HepG2 (cell line): ENCODE measurements at regions not wholly inside any gene's neighbourhood (a gene's known extent, or its start where the extent isn't known, plus 50 kb on each side); places are given as distances from the start of the nearest gene placed in this dataset.

ENCODE experiments used
- ATAC-seq: fragments of 200-7000 bp; cut with Tn5 transposase; 3 replicates; pipeline ENCODE4 v1.9.1; 2020; ENCODE audit warnings: mild to moderate bottlenecking, moderate library complexity
- BruUV-seq: library from RNA; stranded (reverse); fragments of 400-500 nt; replicated peaks from 2 replicates; lab custom pipeline; 2021; lab: Mats Ljungman, UMichigan
- CTCF ChIA-PET: fragments of 300-600 bp; formaldehyde crosslinking; extraction: SDS; loops from one replicate; lab custom pipeline; 2021; ENCODE audit warnings: low total read pairs, inconsistent platforms, low intra/inter-chr PET ratio; lab: Yijun Ruan, JAX
- POLR2A ChIA-PET: fragments of 350-600 bp; sonication (Branson Sonifier 250); formaldehyde crosslinking; loops from one replicate; lab custom pipeline; 2020; ENCODE audit warnings: antibody characterized with exemption, inconsistent platforms; lab: Yijun Ruan, JAX
- DNase-seq: peaks from one replicate; pipeline ENCODE4 v3.0.0-alpha.2; 2015; ENCODE audit warnings: low spot score
- FAIRE-seq: peaks from 3 replicates; lab custom pipeline; 2011; peaks lifted over from hg19 to GRCh38; lab: Jason Lieb, UNC
- H2AFZ ChIP-seq: one replicate; pipeline ENCODE4 v1.6.1; 2011; ENCODE audit warnings: low read length, inconsistent platforms
- H3K27ac ChIP-seq: fragments of 300-600 bp; 3 replicates; pipeline ENCODE4 v1.8.0; 2011; ENCODE audit warnings: mixed run types, mild to moderate bottlenecking, mixed read lengths, low read length, inconsistent platforms; ENCODE audit not compliant: insufficient read depth; ENCODE audit errors: extremely low read length
- H3K27me3 ChIP-seq, 2 experiments: fragments of 200-600 bp in 1 of 2; 2 replicates in 1 of 2; 3 replicates in 1 of 2; pipeline versions ENCODE4 v1.6.0 to v1.8.0; 2011; ENCODE audit warnings: low read length in 2 of 2, mild to moderate bottlenecking in 2 of 2, moderate library complexity in 2 of 2, inconsistent platforms in 1 of 2; ENCODE audit not compliant: insufficient read depth in 2 of 2, control insufficient read depth in 1 of 2
- H3K36me3 ChIP-seq, 2 experiments: fragments of 200-600 bp in 1 of 2; replicated peaks in 1 of 2; 2 replicates in 1 of 2; 3 replicates in 1 of 2; pipeline versions ENCODE4 v1.5.1 to v1.8.0; 2011; ENCODE audit warnings: low read length in 2 of 2, inconsistent platforms in 1 of 2; ENCODE audit not compliant: insufficient read depth in 2 of 2, control insufficient read depth in 1 of 2
- H3K4me1 ChIP-seq: 2 replicates; pipeline ENCODE4 v1.5.1; 2012; ENCODE audit warnings: low read length, inconsistent platforms; ENCODE audit not compliant: insufficient read depth
- H3K4me2 ChIP-seq: 2 replicates; pipeline ENCODE4 v1.6.0; 2011; ENCODE audit warnings: low read depth, low read length, inconsistent platforms
- H3K4me3 ChIP-seq, 3 experiments: fragments of 200-600 bp in 1 of 3; sonication (generic), shearing (Covaris generic) in 1 of 3; replicated peaks in 1 of 3; 2 replicates each; pipeline ENCODE4 v1.5.1; 2011 to 2016; ENCODE audit warnings: low read length in 3 of 3, inconsistent platforms in 2 of 3, low read depth in 2 of 3, mild to moderate bottlenecking in 2 of 3, control low read depth in 1 of 3, mixed read lengths in 1 of 3; ENCODE audit not compliant: insufficient read depth in 1 of 3
- H3K79me2 ChIP-seq: one replicate; pipeline ENCODE4 v1.6.1; 2011; ENCODE audit warnings: low read length, inconsistent platforms; ENCODE audit not compliant: insufficient read depth
- H3K9ac ChIP-seq: 2 replicates; pipeline ENCODE4 v1.6.0; 2011; ENCODE audit warnings: mild to moderate bottlenecking, low read depth, low read length, inconsistent platforms; ENCODE audit not compliant: insufficient read depth
- H3K9me3 ChIP-seq: 2 replicates; pipeline ENCODE4 v1.5.1; 2012; ENCODE audit warnings: mild to moderate bottlenecking, low read length
- H4K20me1 ChIP-seq: 2 replicates; pipeline ENCODE4 v1.6.0; 2011; ENCODE audit warnings: inconsistent platforms, mild to moderate bottlenecking, low read length, moderate library complexity; ENCODE audit not compliant: insufficient read depth
- ARNT ChIP-seq: fragments of 450-650 bp; IDR thresholded peaks from 2 replicates; pipeline ENCODE4 v1.6.1; 2017
- CTCF ChIP-seq: sonication (generic); formaldehyde crosslinking; IDR thresholded peaks from 2 replicates; pipeline ENCODE4 v1.5.0; 2020; ENCODE audit warnings: mild to moderate bottlenecking, missing genetic modification reagents, moderate library complexity
- DPF2 ChIP-seq: sonication (generic); formaldehyde crosslinking; IDR thresholded peaks from 2 replicates; pipeline ENCODE4 v1.4.0; 2020; ENCODE audit warnings: mild to moderate bottlenecking, low read depth, missing genetic modification reagents, borderline replicate concordance
- HMGXB4 ChIP-seq, 2 experiments: sonication (generic) in 1 of 2; formaldehyde crosslinking in 1 of 2; IDR thresholded peaks; 2 replicates each; pipeline versions ENCODE4 v1.4.0 to v1.6.1; 2018 to 2020; ENCODE audit warnings: missing genetic modification reagents in 2 of 2, borderline replicate concordance in 1 of 2, low read depth in 1 of 2, mild to moderate bottlenecking in 1 of 2, missing biosample characterization in 1 of 2
- KDM2A ChIP-seq: sonication (generic); formaldehyde crosslinking; IDR thresholded peaks from 2 replicates; pipeline ENCODE4 v1.4.0; 2020; ENCODE audit warnings: low read depth, missing genetic modification reagents, borderline replicate concordance
- KLF16 ChIP-seq, 2 experiments: sonication (generic) in 1 of 2; formaldehyde crosslinking in 1 of 2; IDR thresholded peaks; 2 replicates each; pipeline versions ENCODE4 v1.6.1 to v1.8.0; 2016 to 2023; ENCODE audit warnings: missing genetic modification reagents in 2 of 2, missing compliant biosample characterization in 1 of 2
- RAD21 ChIP-seq: fragments of 450-650 bp; formaldehyde crosslinking; IDR thresholded peaks from 2 replicates; pipeline ENCODE4 v1.5.0; 2020; ENCODE audit warnings: mild to moderate bottlenecking
- RXRB ChIP-seq: IDR thresholded peaks from 2 replicates; pipeline ENCODE4 v1.6.1; 2016; ENCODE audit warnings: borderline replicate concordance, missing genetic modification reagents, missing compliant biosample characterization
- SMC3 ChIP-seq: IDR thresholded peaks from 2 replicates; pipeline ENCODE4 v1.6.1; 2011; ENCODE audit warnings: low read length, improper control_type of control experiment
- STAG1 ChIP-seq: sonication (generic); formaldehyde crosslinking; IDR thresholded peaks from 2 replicates; pipeline ENCODE4 v1.4.0; 2020; ENCODE audit warnings: missing genetic modification reagents
- USF2 ChIP-seq, 2 experiments: sonication (generic) in 1 of 2; formaldehyde crosslinking in 1 of 2; IDR thresholded peaks; 2 replicates each; pipeline versions ENCODE4 v1.5.1 to v1.6.1; 2011 to 2020; ENCODE audit warnings: borderline replicate concordance in 1 of 2, low read depth in 1 of 2, low read length in 1 of 2, mild to moderate bottlenecking in 1 of 2, missing genetic modification reagents in 1 of 2, moderate library complexity in 1 of 2
- XRCC5 ChIP-seq: fragments of 200-400 bp; formaldehyde crosslinking; optimal IDR thresholded peaks from 2 replicates; pipeline ENCODE3; 2017; ENCODE audit warnings: mild to moderate bottlenecking, low read length
- ZNF333 ChIP-seq: sonication (generic); formaldehyde crosslinking; IDR thresholded peaks from 2 replicates; pipeline ENCODE4 v1.4.0; 2020; ENCODE audit warnings: mild to moderate bottlenecking, missing genetic modification reagents, borderline replicate concordance
- ZNF501 ChIP-seq: sonication (generic); formaldehyde crosslinking; IDR thresholded peaks from 2 replicates; pipeline ENCODE4 v1.5.1; 2020; ENCODE audit warnings: mild to moderate bottlenecking, moderate library complexity, missing genetic modification reagents
- ZNF788 ChIP-seq: sonication (generic); formaldehyde crosslinking; IDR thresholded peaks from 2 replicates; pipeline ENCODE4 v1.5.0; 2020; ENCODE audit warnings: mild to moderate bottlenecking, missing genetic modification reagents, borderline replicate concordance
- ZNF839 ChIP-seq: sonication (generic); formaldehyde crosslinking; IDR thresholded peaks from 2 replicates; pipeline ENCODE4 v1.4.0; 2020; ENCODE audit warnings: missing genetic modification reagents, mild to moderate bottlenecking, borderline replicate concordance
- whole genome bisulfite sequencing: methylation state at CpG from one replicate; pipeline ENCODE4 v1.1.6; 2017; ENCODE audit warnings: low lambda C conversion rate; 5-methylcytosine and 5-hydroxymethylcytosine counted together
- in situ Hi-C: cut with HindIII; loops from 2 replicates; pipeline ENCODE4 v1.10.0; 2017; ENCODE audit warnings: low pct_unique_long_range_greater_than_20kb; ENCODE audit not compliant: extremely low pct_ligation_motif_present
- intact Hi-C: fragments of 100-400 bp; cut with micrococcal nuclease; formaldehyde crosslinking; loops from one replicate; pipeline ENCODE4 v1.10.0; 2022; ENCODE audit not compliant: unreplicated experiment

- no peak overlapping the region for H2AFZ ChIP-seq
- ChIA-PET POLR2A (no interaction called here), CTCF (interaction anchor here (1.2 to 1.3 kb wide), 2 partner anchors 42 to 192 kb away, joined by 5 to 9 read pairs; no protein-coding TSS in a partner anchor)
- TF ChIP-seq ZNF839 (CRISPR knock-in tag), result no peak
- TF ChIP-seq DPF2 (CRISPR knock-in tag), result no peak
- peak; percentile 76; the same call in 1 of the 2 replicates for TF ChIP-seq KDM2A (CRISPR knock-in tag)
- 0 out of 4 replicates have a peak, but pooled peaks of 1 of the 2 experiments have one; percentile 35 for TF ChIP-seq KLF16 (CRISPR knock-in tag; IDR thresholded peaks at IDR 0.05)
- 0 out of 2 replicates have a peak, but pooled peaks have one; percentile 9 for TF ChIP-seq RXRB (CRISPR knock-in tag)
- 0 out of 4 replicates have a peak, but pooled peaks have one; percentile 19 to 23 for TF ChIP-seq HMGXB4 (CRISPR knock-in tag; IDR thresholded peaks at IDR 0.05; ENCODE audit: borderline replicate concordance in 1 of 2, low read depth in 1 of 2)
- no peak for TF ChIP-seq ZNF788
- TF ChIP-seq ARNT, result no peak
- TF ChIP-seq CTCF, result peak; percentile 85
- peak; percentile 42; the same call in 1 of the 2 replicates for TF ChIP-seq SMC3
- peak; percentile 40; the same call in 1 of the 2 replicates for TF ChIP-seq RAD21 (CRISPR knock-in tag)
- no peak for TF ChIP-seq USF2 (IDR thresholded peaks at IDR 0.05; ENCODE audit: low read depth, low read length)
- peak; percentile 33; the same call in 1 of the 2 replicates for TF ChIP-seq USF2 (CRISPR knock-in tag; IDR thresholded peaks at IDR 0.05; ENCODE audit: borderline replicate concordance)
- peak; percentile 62 for TF ChIP-seq STAG1
- TF ChIP-seq ZNF333 (CRISPR knock-in tag), result no peak
- peak; percentile 54; the same call in 1 of the 2 replicates for TF ChIP-seq ZNF501 (CRISPR knock-in tag)
- TF ChIP-seq XRCC5, result peak; percentile 34
- H3K36me3 ChIP-seq, result no peaks in the 10 kb centered on the region
- whole genome bisulfite sequencing, result 12% methylated on average over 17 of the region's 17 CpGs
- DNase-seq (peak; percentile 52), FAIRE-seq (peak; percentile 90), ATAC-seq (peak; percentile 86)
- H3K27me3 ChIP-seq, result peaks cover 4% of the 10 kb centered on the region in 2 experiments; a peak in 3 of 5 replicates
- H3K4me1 ChIP-seq, result peaks cover 6% of the 10 kb centered on the region; the same call in 1 of the 2 replicates
- no peak overlapping the region for H3K27ac ChIP-seq
- H4K20me1 ChIP-seq, result no peaks in the 10 kb centered on the region
- H3K4me2 ChIP-seq, result peak overlapping the region; percentile 58
- H3K9me3 ChIP-seq, result peaks cover 8% of the 10 kb centered on the region; the same call in 1 of the 2 replicates
- intact Hi-C loops, result no loop called here
- no peak overlapping the region for H3K9ac ChIP-seq
- peak overlapping the region in 1 of 3 experiments; percentile 37; a peak in 1 of 6 replicates for H3K4me3 ChIP-seq
- no peaks in the 10 kb centered on the region for H3K79me2 ChIP-seq
- BruUV-seq, result no TSS peak
- in situ Hi-C loops, result no loop called here
These were observed 66.7 kb downstream of the RPP21 start for GRCh38 chr6:30411515-30412207.
